MCF 10A (cell line): ENCODE measurements at regions not wholly inside any gene's neighbourhood (a gene's known extent, or its start where the extent isn't known, plus 50 kb on each side); places are given as distances from the start of the nearest gene placed in this dataset.
A peak's percentile ranks its signal among the peaks of the same experiment; 100 is the strongest.
"Not testable (repeated sequence)": the region's sequence is repeated elsewhere in the genome, so short reads cannot be mapped to it uniquely, and the experiment has no call there.

Source experiments
- BruUV-seq: library from RNA; stranded (reverse); fragments of 400-500 nt; replicated peaks from 2 replicates; lab custom pipeline; 2021; lab: Mats Ljungman, UMichigan
- CTCF ChIA-PET: fragments of 300-600 bp; sonication (Branson Sonifier 250); formaldehyde crosslinking; extraction: SDS; loops from one replicate; lab custom pipeline; 2021; ENCODE audit warnings: antibody characterized with exemption, inconsistent platforms; lab: Yijun Ruan, JAX
- POLR2A ChIA-PET: fragments of 300-600, 350-650 bp; sonication (Branson Sonifier 250); formaldehyde crosslinking; extraction: SDS; loops from one replicate; lab custom pipeline; 2020; ENCODE audit warnings: antibody characterized with exemption, inconsistent platforms; lab: Yijun Ruan, JAX
- DNase-seq: peaks from one replicate; pipeline ENCODE4 v3.0.0-alpha.2; 2018; ENCODE audit not compliant: unreplicated experiment
- H3K27ac Mint-ChIP-seq: one replicate; pipeline ENCODE4 v1.8.0; 2022; ENCODE audit warnings: mild to moderate bottlenecking, low read depth, mixed read lengths; ENCODE audit not compliant: unreplicated experiment
- H3K27me3 Mint-ChIP-seq: one replicate; pipeline ENCODE4 v1.8.0; 2022; ENCODE audit warnings: mixed read lengths; ENCODE audit not compliant: insufficient read depth, unreplicated experiment
- H3K36me3 Mint-ChIP-seq: one replicate; pipeline ENCODE4 v1.8.0; 2022; ENCODE audit warnings: mild to moderate bottlenecking, moderate library complexity, mixed read lengths; ENCODE audit not compliant: insufficient read depth, unreplicated experiment
- H3K4me1 Mint-ChIP-seq: one replicate; pipeline ENCODE4 v1.8.0; 2022; ENCODE audit warnings: mixed read lengths; ENCODE audit not compliant: insufficient read depth, unreplicated experiment
- H3K4me3 Mint-ChIP-seq: one replicate; pipeline ENCODE4 v1.8.0; 2022; ENCODE audit warnings: mild to moderate bottlenecking, moderate library complexity, mixed read lengths; ENCODE audit not compliant: unreplicated experiment
- H3K9me3 Mint-ChIP-seq: one replicate; pipeline ENCODE4 v1.8.0; 2022; ENCODE audit warnings: mixed read lengths; ENCODE audit not compliant: unreplicated experiment
- CTCF ChIP-seq: fragments of 200-600 bp; IDR thresholded peaks from one replicate; pipeline ENCODE4 v1.8.0; 2022; ENCODE audit warnings: antibody characterized with exemption, mild to moderate bottlenecking; ENCODE audit not compliant: unreplicated experiment
- intact Hi-C: fragments of 100-400 bp; cut with micrococcal nuclease; formaldehyde crosslinking; loops from 2 replicates; pipeline ENCODE4 v1.14.1; 2022

DNA sequence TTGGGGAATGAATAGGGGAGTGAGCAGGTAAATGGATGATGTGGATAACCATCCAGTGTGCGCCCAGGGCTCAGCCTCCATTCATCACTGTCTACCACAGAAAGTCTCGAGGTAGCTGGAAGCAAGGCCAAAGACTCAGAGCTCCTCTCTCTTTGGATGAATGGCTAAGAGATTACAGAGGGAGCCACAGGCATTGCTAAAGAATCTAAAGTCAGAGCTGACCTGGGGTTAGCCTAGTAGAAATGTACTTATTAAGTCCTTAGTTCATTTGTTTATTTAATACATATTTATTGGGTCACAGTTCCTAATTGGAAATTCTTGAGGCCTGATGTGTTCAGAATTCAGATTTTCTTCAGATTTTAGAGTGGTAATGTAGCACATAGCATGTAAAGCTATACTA, 88.7 kb upstream of the HPF1 start:
- POLR2A ChIA-PET, result no interaction called here
- H3K27ac Mint-ChIP-seq, result no peak overlapping the region
- H3K4me1 Mint-ChIP-seq, result peaks cover 5% of the 10 kb centered on the region
- no peaks in the 10 kb centered on the region for H3K9me3 Mint-ChIP-seq
- intact Hi-C loops, result no loop called here
- no peaks in the 10 kb centered on the region for H3K36me3 Mint-ChIP-seq
- CTCF ChIA-PET, result interaction anchor here (2.5 kb wide), 1 partner anchor 36 kb away, joined by 14 read pairs; no protein-coding TSS in a partner anchor
- H3K27me3 Mint-ChIP-seq, result peaks cover 10% of the 10 kb centered on the region
- DNase-seq, result no peak
- TF ChIP-seq CTCF, result no peak
- H3K4me3 Mint-ChIP-seq, result no peak overlapping the region
- no TSS peak for BruUV-seq

GRCh38 chr4:169841776-169842175, 84.0 kb upstream of the HPF1 start:
- peak; percentile 51 for DNase-seq
- ChIA-PET CTCF (interaction anchor here (0.6 kb wide), 1 partner anchor 994 kb away, joined by 3 read pairs; no protein-coding TSS in a partner anchor), POLR2A (no interaction called here)
- BruUV-seq, result no TSS peak
- no peak overlapping the region for H3K4me3 Mint-ChIP-seq
- peaks cover 5% of the 10 kb centered on the region for H3K4me1 Mint-ChIP-seq
- peaks cover 5% of the 10 kb centered on the region for H3K36me3 Mint-ChIP-seq
- H3K9me3 Mint-ChIP-seq, result no peaks in the 10 kb centered on the region
- peaks cover 10% of the 10 kb centered on the region for H3K27me3 Mint-ChIP-seq
- no peak for TF ChIP-seq CTCF
- intact Hi-C loops, result no loop called here
- no peak overlapping the region for H3K27ac Mint-ChIP-seq

DNA sequence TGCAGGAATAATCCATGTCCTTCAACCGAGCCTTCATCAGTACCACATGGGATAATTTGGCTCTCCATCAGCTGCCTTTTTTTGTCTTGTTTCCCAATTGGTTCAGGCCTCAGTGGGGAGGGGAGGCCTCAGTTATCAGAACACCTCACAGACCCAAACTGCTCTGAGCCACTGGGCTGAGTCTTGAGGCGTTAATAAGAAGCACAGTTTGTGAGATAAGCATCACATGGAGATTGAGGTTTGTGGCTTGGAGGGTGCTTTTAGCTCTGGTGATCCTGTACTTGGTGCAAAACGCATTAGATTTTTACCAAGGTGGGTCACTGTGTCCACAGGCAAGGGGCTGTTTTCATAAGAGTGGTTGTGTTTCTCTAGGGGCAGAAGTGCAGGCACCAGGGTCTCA, 82.8 kb upstream of the HPF1 start:
- H3K9me3 Mint-ChIP-seq, result no peaks in the 10 kb centered on the region
- CTCF ChIA-PET, result interaction anchor here (0.6 to 1.2 kb wide), 2 partner anchors 221 to 726 kb away, joined by 3 to 6 read pairs; no protein-coding TSS in a partner anchor
- BruUV-seq, result no TSS peak

GRCh38 chr4:169828329-169828728, 70.6 kb upstream of the HPF1 start:
- H3K9me3 Mint-ChIP-seq, POLR2A ChIA-PET: not testable (repeated sequence)

More for the DNA sequence above, 82.8 kb upstream of the HPF1 start:
- H3K4me1 Mint-ChIP-seq, result peaks cover 5% of the 10 kb centered on the region
- POLR2A ChIA-PET, result no interaction called here
- no peak overlapping the region for H3K27ac Mint-ChIP-seq
- H3K4me3 Mint-ChIP-seq, result no peak overlapping the region
- no peak for DNase-seq
- H3K27me3 Mint-ChIP-seq, result peaks cover 10% of the 10 kb centered on the region
- H3K36me3 Mint-ChIP-seq, result peaks cover 5% of the 10 kb centered on the region
- intact Hi-C loops, result no loop called here
- no peak for TF ChIP-seq CTCF

More at GRCh38 chr4:169828329-169828728, 70.6 kb upstream of the HPF1 start:
- H3K4me3 Mint-ChIP-seq, CTCF ChIA-PET, BruUV-seq, H3K27ac Mint-ChIP-seq, H3K4me1 Mint-ChIP-seq, intact Hi-C loops, H3K27me3 Mint-ChIP-seq, DNase-seq, H3K36me3 Mint-ChIP-seq: not testable (repeated sequence)
